Esophagus squamous epithelium (tissue), 5 donors: ENCODE measurements at regions not wholly inside any gene's neighbourhood (a gene's known extent, or its start where the extent isn't known, plus 50 kb on each side); places are given as distances from the start of the nearest gene placed in this dataset.
"Not testable (repeated sequence)": the region's sequence is repeated elsewhere in the genome, so short reads cannot be mapped to it uniquely, and the experiment has no call there.

Experiments
- DNase-seq: peaks from one replicate; lab custom pipeline; 2025; lab: John Stamatoyannopoulos, UW
- H3K27ac ChIP-seq, 4 donors: fragments of 200-600 bp; sonication (generic); one replicate each; pipeline ENCODE4 v1.5.1; 2016 to 2019; ENCODE audit warnings: mild to moderate bottlenecking in 1 of 4
- H3K27me3 ChIP-seq, 4 donors: fragments of 200-600 bp; sonication (generic); 1 replicate in 3 of 4; 2 replicates in 1 of 4; pipeline versions ENCODE4 v1.5.1 to v1.6.0; 2017 to 2021; ENCODE audit warnings: antibody characterized with exemption in 1 of 4
- H3K36me3 ChIP-seq, 3 donors: fragments of 200-600 bp; sonication (generic); one replicate each; pipeline ENCODE4 v1.5.1; 2016 to 2019
- H3K4me1 ChIP-seq, 3 donors: fragments of 200-600 bp; sonication (generic); one replicate each; pipeline ENCODE4 v1.5.1; 2017 to 2019
- H3K4me3 ChIP-seq, 4 donors: fragments of 200-600 bp; sonication (generic); 1 replicate in 3 of 4; 2 replicates in 1 of 4; pipeline ENCODE4 v1.5.1; 2016 to 2019; ENCODE audit warnings: mild to moderate bottlenecking in 2 of 4, moderate library complexity in 1 of 4
- H3K9me3 ChIP-seq, 3 donors: fragments of 200-600 bp; sonication (generic); one replicate each; pipeline ENCODE4 v1.5.1; 2016 to 2019
- CTCF ChIP-seq, 6 experiments: fragments of 450-650 bp in 4 of 6; fragments of 200-600 bp in 2 of 6; sonication (generic) in 2 of 6; IDR thresholded peaks; one replicate each; pipeline ENCODE4 v1.5.1; 2016 to 2019; ENCODE audit warnings: antibody characterized with exemption in 6 of 6, mild to moderate bottlenecking in 4 of 6, moderate library complexity in 4 of 6
- POLR2A ChIP-seq, 4 donors: fragments of 450-650 bp; IDR thresholded peaks; one replicate each; pipeline ENCODE4 v1.6.1; 2017; ENCODE audit warnings: antibody characterized with exemption in 4 of 4, mild to moderate bottlenecking in 4 of 4, moderate library complexity in 3 of 4
- WGBS, 2 donors: methylation state at CpG; one replicate each; pipeline ENCODE4 v1.1.5; 2018; 5-methylcytosine and 5-hydroxymethylcytosine counted together
- intact Hi-C: fragments of 100-400 bp; cut with DNase I; formaldehyde crosslinking; loops from one replicate; pipeline ENCODE4 v1.15.0; 2022
- donor health status: DM: yes; HTN: yes; CAD: no.

- DNase-seq = no peak
- intact Hi-C loops = no loop called here
- Histone ChIP-seq H3K27ac (no peak overlapping the region), H3K36me3 (no peaks in the 10 kb centered on the region), H3K9me3 (no peaks in the 10 kb centered on the region), H3K4me1 (peaks cover 0 to 15% (median 0%) of the 10 kb centered on the region in 3 donors), H3K27me3 (no peaks in the 10 kb centered on the region), H3K4me3 (no peak overlapping the region)
- TF ChIP-seq CTCF (IDR thresholded peaks at IDR 0.05) = no peak
- TF ChIP-seq POLR2A (IDR thresholded peaks at IDR 0.05) = no peak
Observed at GRCh38 chr5:124511791-124512190, 234.6 kb downstream of the ZNF608 start.

DNA sequence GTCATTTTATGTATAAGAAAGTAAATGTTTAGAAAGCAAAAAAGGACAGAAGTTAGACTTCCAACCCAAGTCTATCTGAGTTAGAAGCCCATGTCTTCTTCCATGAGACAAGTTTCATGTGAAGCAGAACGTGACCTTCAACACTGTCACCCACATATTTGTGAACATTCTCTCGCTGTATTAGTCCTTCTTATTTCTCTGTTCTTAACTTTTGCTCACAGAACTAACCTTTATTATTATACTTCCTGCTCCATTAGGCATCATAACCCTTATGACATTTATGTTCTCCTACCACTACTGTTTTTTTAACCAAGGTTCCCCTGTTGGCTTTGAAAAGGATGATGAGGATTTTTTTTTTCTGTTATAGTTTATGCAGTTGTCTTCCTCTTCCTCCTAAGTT is 238.8 kb downstream of the ZNF608 start:
- intact Hi-C loops = no loop called here
- H3K27ac ChIP-seq = no peak overlapping the region
- no peaks in the 10 kb centered on the region for H3K9me3 ChIP-seq
- TF ChIP-seq CTCF (IDR thresholded peaks at IDR 0.05) (no peak), POLR2A (IDR thresholded peaks at IDR 0.05) (no peak)
- DNase-seq = no peak
- H3K27me3 ChIP-seq = no peaks in the 10 kb centered on the region
- no peaks in the 10 kb centered on the region for H3K36me3 ChIP-seq
- 89 to 91% methylated on average over 2 of the region's 2 CpGs for WGBS, 2 donors
- H3K4me1 ChIP-seq = peaks cover 0 to 6% (median 0%) of the 10 kb centered on the region in 3 donors
- H3K4me3 ChIP-seq = no peak overlapping the region

- Histone ChIP-seq H3K4me1 (no peaks in the 10 kb centered on the region), H3K27ac (no peak overlapping the region), H3K27me3 (no peaks in the 10 kb centered on the region), H3K4me3 (no peak overlapping the region), H3K9me3 (no peaks in the 10 kb centered on the region), H3K36me3 (no peaks in the 10 kb centered on the region)
- intact Hi-C loops = no loop called here
- no peak for TF ChIP-seq POLR2A (IDR thresholded peaks at IDR 0.05)
- no peak for TF ChIP-seq CTCF (IDR thresholded peaks at IDR 0.05)
- no peak for DNase-seq
- 76 to 84% methylated on average over 4 of the region's 4 CpGs for WGBS, 2 donors
Observed at GRCh38 chr5:124504081-124504916, 242.1 kb downstream of the ZNF608 start.

GRCh38 chr5:124502551-124502950 is 243.9 kb downstream of the ZNF608 start:
- no peak for TF ChIP-seq CTCF (IDR thresholded peaks at IDR 0.05)
- no peak for TF ChIP-seq POLR2A (IDR thresholded peaks at IDR 0.05)
- H3K9me3 ChIP-seq = no peaks in the 10 kb centered on the region
- intact Hi-C loops = no loop called here
- no peak for DNase-seq
- no peaks in the 10 kb centered on the region for H3K36me3 ChIP-seq
- no peak overlapping the region for H3K4me3 ChIP-seq
- WGBS, 2 donors = 73 to 90% methylated on average over 5 of the region's 5 CpGs
- H3K27me3 ChIP-seq = no peaks in the 10 kb centered on the region
- no peak overlapping the region for H3K27ac ChIP-seq
- H3K4me1 ChIP-seq = no peaks in the 10 kb centered on the region

DNA sequence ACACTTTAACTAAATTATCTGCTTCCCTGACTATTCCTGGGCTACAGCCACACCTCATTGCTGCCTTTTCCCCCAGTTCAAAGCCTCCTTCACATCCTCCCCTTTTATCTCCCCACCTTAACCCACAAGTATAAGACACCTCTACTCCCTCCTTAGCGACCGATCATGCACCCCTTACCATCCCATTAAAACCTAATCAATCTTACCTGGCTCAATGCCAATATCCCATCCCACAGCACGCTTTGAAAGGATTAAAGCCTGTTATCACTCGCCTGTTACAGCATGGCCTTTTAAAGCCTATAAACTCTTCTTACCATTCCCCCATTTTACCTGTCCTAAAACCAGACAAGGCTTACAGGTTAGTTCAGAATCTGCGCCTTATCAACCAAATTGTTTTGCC is 246.6 kb downstream of the ZNF608 start:
- H3K36me3 ChIP-seq, H3K27ac ChIP-seq, intact Hi-C loops, H3K9me3 ChIP-seq, H3K4me3 ChIP-seq, H3K4me1 ChIP-seq, H3K27me3 ChIP-seq, DNase-seq: not testable (repeated sequence)
- 70 to 83% methylated on average over 5 of the region's 5 CpGs for WGBS, 2 donors

- not testable (repeated sequence) for DNase-seq
- 74 to 82% methylated on average over 4 of the region's 4 CpGs for WGBS, 2 donors
Observed at GRCh38 chr5:124496968-124497367, 249.5 kb downstream of the ZNF608 start.

More at GRCh38 chr5:124496968-124497367, 249.5 kb downstream of the ZNF608 start:
- intact Hi-C loops, H3K4me3 ChIP-seq, H3K27ac ChIP-seq, H3K4me1 ChIP-seq, H3K36me3 ChIP-seq, H3K27me3 ChIP-seq, H3K9me3 ChIP-seq: not testable (repeated sequence)
